ENCODE measurements at regions not wholly inside any gene's neighbourhood (a gene's known extent, or its start where the extent isn't known, plus 50 kb on each side); places are given as distances from the start of the nearest gene placed in this dataset.

DNA sequence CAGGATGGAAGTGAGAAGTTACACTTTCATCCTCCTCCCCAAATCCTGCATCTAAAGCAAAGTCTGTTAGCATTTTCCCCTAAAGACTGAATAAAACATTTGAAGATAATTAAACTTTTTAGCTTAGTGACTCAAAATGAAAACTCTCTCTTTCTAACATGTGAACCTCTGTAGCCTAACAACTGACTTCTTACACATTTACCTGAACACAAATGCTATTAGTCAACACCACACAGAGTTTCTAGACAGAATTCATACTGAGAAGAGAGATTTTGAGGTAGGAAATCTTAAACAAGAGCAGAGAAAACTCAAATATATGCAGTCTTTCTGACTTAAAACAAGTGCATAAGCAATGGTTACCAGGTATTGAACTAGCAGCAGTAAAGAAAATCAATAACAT, 149.9 kb upstream of the SMLR1 start:
- TF ChIP-seq POLR2AphosphoS5 (IDR thresholded peaks at IDR 0.05; ENCODE audit: low read depth) = no peak
- TF ChIP-seq REST (IDR thresholded peaks at IDR 0.05; ENCODE audit: insufficient replicate concordance, low read depth) = no peak
- TF ChIP-seq, protein P1, sequence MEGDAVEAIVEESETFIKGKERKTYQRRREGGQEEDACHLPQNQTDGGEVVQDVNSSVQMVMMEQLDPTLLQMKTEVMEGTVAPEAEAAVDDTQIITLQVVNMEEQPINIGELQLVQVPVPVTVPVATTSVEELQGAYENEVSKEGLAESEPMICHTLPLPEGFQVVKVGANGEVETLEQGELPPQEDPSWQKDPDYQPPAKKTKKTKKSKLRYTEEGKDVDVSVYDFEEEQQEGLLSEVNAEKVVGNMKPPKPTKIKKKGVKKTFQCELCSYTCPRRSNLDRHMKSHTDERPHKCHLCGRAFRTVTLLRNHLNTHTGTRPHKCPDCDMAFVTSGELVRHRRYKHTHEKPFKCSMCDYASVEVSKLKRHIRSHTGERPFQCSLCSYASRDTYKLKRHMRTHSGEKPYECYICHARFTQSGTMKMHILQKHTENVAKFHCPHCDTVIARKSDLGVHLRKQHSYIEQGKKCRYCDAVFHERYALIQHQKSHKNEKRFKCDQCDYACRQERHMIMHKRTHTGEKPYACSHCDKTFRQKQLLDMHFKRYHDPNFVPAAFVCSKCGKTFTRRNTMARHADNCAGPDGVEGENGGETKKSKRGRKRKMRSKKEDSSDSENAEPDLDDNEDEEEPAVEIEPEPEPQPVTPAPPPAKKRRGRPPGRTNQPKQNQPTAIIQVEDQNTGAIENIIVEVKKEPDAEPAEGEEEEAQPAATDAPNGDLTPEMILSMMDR (IDR thresholded peaks at IDR 0.05; ENCODE audit: insufficient read depth, low read length) = no peak
- no peak for TF ChIP-seq GABPA (IDR thresholded peaks at IDR 0.05; ENCODE audit: low read depth)
- TF ChIP-seq SPI1 (IDR thresholded peaks at IDR 0.05; ENCODE audit: borderline replicate concordance, low read depth) = no peak
